Heart left ventricle (tissue), 16 donors: ENCODE measurements at regions not wholly inside any gene's neighbourhood (a gene's known extent, or its start where the extent isn't known, plus 50 kb on each side); places are given as distances from the start of the nearest gene placed in this dataset.

ENCODE experiments used
- ATAC-seq, 4 donors: fragments of 200-7000 bp; cut with Tn5 transposase; one replicate each; pipeline ENCODE4 v1.9.1; 2020 to 2022; ENCODE audit warnings: moderate library complexity in 4 of 4, mild to moderate bottlenecking in 3 of 4, moderate number of reproducible peaks in 1 of 4
- DNase-seq, 5 donors: peaks; one replicate each; pipeline ENCODE4 v3.0.0-alpha.2; 2020
- H3K27ac ChIP-seq, 12 donors: fragments of 200-600 bp; sonication (generic) in 4 of 12; one replicate each; pipeline versions ENCODE4 v1.5.0 to v1.8.0; 2016 to 2022; ENCODE audit warnings: mild to moderate bottlenecking in 2 of 12
- H3K27me3 ChIP-seq, 9 donors: fragments of 200-600 bp; sonication (generic) in 2 of 9; one replicate each; pipeline versions ENCODE4 v1.5.1 to v1.8.0; 2016 to 2022; ENCODE audit warnings: mild to moderate bottlenecking in 3 of 9
- H3K36me3 ChIP-seq, 9 donors: fragments of 200-600 bp; sonication (generic) in 2 of 9; one replicate each; pipeline versions ENCODE4 v1.5.0 to v1.8.0; 2018 to 2022; ENCODE audit warnings: mild to moderate bottlenecking in 2 of 9
- H3K4me1 ChIP-seq, 12 donors: fragments of 200-600 bp; sonication (generic) in 4 of 12; one replicate each; pipeline versions ENCODE4 v1.5.0 to v1.8.0; 2016 to 2022; ENCODE audit warnings: mild to moderate bottlenecking in 3 of 12
- H3K4me3 ChIP-seq, 12 donors: fragments of 200-600 bp; sonication (generic) in 4 of 12; one replicate each; pipeline versions ENCODE4 v1.5.0 to v1.8.0; 2017 to 2022; ENCODE audit warnings: mild to moderate bottlenecking in 9 of 12, moderate library complexity in 4 of 12
- H3K9me3 ChIP-seq, 12 donors: fragments of 200-600 bp; sonication (generic) in 4 of 12; one replicate each; pipeline versions ENCODE4 v1.5.0 to v1.8.0; 2016 to 2022; ENCODE audit warnings: mild to moderate bottlenecking in 1 of 12
- CTCF ChIP-seq, 12 donors: fragments of 200-600 bp; sonication (generic) in 4 of 12; IDR thresholded peaks; one replicate each; pipeline versions ENCODE4 v1.5.0 to v1.8.0; 2018 to 2022; ENCODE audit warnings: antibody characterized with exemption in 12 of 12, mild to moderate bottlenecking in 5 of 12
- POLR2A ChIP-seq, 2 donors: fragments of 450-650 bp; IDR thresholded peaks; one replicate each; pipeline ENCODE4 v1.6.1; 2017; ENCODE audit warnings: antibody characterized with exemption in 2 of 2, mild to moderate bottlenecking in 2 of 2, moderate library complexity in 2 of 2
- WGBS, 4 donors: extraction: QIAGEN DNeasy Blood & Tissue Kit in 2 of 4; methylation state at CpG; one replicate each; pipeline versions ENCODE4 v1.1.5 to v1.1.7; 2013 to 2018; 5-methylcytosine and 5-hydroxymethylcytosine counted together
- intact Hi-C, 10 donors: fragments of 100-400 bp; cut with DNase I; formaldehyde crosslinking; loops; one replicate each; pipeline versions ENCODE4 v1.11.1 to v1.14.2; 2022
- donor health status: ischemic (EF 13 %, LVEDD 7.1; RV severe dilation, severe dysfunction).
- donor health status: healthy with polysubstance abuse.
- donor health status: DM: no; HTN: yes; CAD: no.
- donor health status: DM: no; HTN: no; CAD: no.
- donor health status: ischemic (EF 25% LVEDD 6.9; RV normal size, moderate dysfunction).
- donor health status: ischemic (EF 25% LVEDD 5.7; RV mildly dilated, moderate dysfunction).
- donor health status: healthy.
- donor health status: DM: yes; HTN: yes; CAD: no.
- donor health status: ischemic (EF 35%, LVEDD 5.7; RV mildly dilated, moderate dysfunction).
- donor health status: nonischemic (EF 11% LVEDD 7.7; RV severe dilation, severe dysfunction).
- donor health status: DM: yes; HTN: yes; CAD: no.
- donor health status: PGD.
- donor health status: ischemic (EF 29% LVEDD 5.4; RV normal size, mild dysfunction).
- donor health status: nonischemic (EF 23%, LVEDD 6.1; RV moderate dilation, normal function).

- Histone ChIP-seq H3K27ac (no peak overlapping the region), H3K36me3 (no peaks in the 10 kb centered on the region), H3K4me3 (no peak overlapping the region), H3K9me3 (peaks cover 0 to 5% (median 0%) of the 10 kb centered on the region in 12 donors), H3K27me3 (no peaks in the 10 kb centered on the region), H3K4me1 (no peaks in the 10 kb centered on the region)
- TF ChIP-seq POLR2A (IDR thresholded peaks at IDR 0.05), result no peak
- TF ChIP-seq CTCF (IDR thresholded peaks at IDR 0.05), result no peak
- intact Hi-C loops, result no loop called here
- no peak for ATAC-seq
- DNase-seq, result no peak
- 91 to 98% (median 93%) methylated on average over 3 of the region's 3 CpGs for WGBS, 4 donors
These were observed 88.2 kb upstream of the PALMD start for GRCh38 chr1:99557546-99558202.

- WGBS, 4 donors, result 83 to 91% (median 88%) methylated on average over 2 of the region's 2 CpGs
- no peak for TF ChIP-seq CTCF (IDR thresholded peaks at IDR 0.05)
- TF ChIP-seq POLR2A (IDR thresholded peaks at IDR 0.05), result no peak
- Histone ChIP-seq H3K36me3 (no peaks in the 10 kb centered on the region), H3K9me3 (peaks cover 0 to 5% (median 0%) of the 10 kb centered on the region in 12 donors), H3K4me1 (no peaks in the 10 kb centered on the region), H3K27me3 (no peaks in the 10 kb centered on the region), H3K27ac (no peak overlapping the region), H3K4me3 (no peak overlapping the region)
- ATAC-seq (no peak), DNase-seq (no peak)
- intact Hi-C loops, result no loop called here
These were observed 86.7 kb upstream of the PALMD start for GRCh38 chr1:99559166-99559565.

GRCh38 chr1:99560207-99561040, 85.5 kb upstream of the PALMD start:
- Histone ChIP-seq H3K27me3 (no peaks in the 10 kb centered on the region), H3K4me3 (no peak overlapping the region), H3K9me3 (peaks cover 0 to 11% (median 0%) of the 10 kb centered on the region in 12 donors), H3K4me1 (no peaks in the 10 kb centered on the region), H3K36me3 (no peaks in the 10 kb centered on the region), H3K27ac (no peak overlapping the region)
- intact Hi-C loops, result no loop called here
- TF ChIP-seq POLR2A (IDR thresholded peaks at IDR 0.05) (no peak), CTCF (IDR thresholded peaks at IDR 0.05) (no peak)
- no peak for DNase-seq
- no peak for ATAC-seq
- WGBS, 4 donors, result 71 to 86% (median 80%) methylated on average over 3 of the region's 3 CpGs

GRCh38 chr1:99561952-99562351, 84.0 kb upstream of the PALMD start:
- DNase-seq (no peak), ATAC-seq (no peak)
- Histone ChIP-seq H3K4me3 (no peak overlapping the region), H3K27ac (no peak overlapping the region), H3K4me1 (no peaks in the 10 kb centered on the region), H3K9me3 (peaks cover 0 to 11% (median 0%) of the 10 kb centered on the region in 12 donors), H3K27me3 (no peaks in the 10 kb centered on the region), H3K36me3 (no peaks in the 10 kb centered on the region)
- WGBS, 4 donors, result 94 to 98% (median 96%) methylated on average over 6 of the region's 6 CpGs
- intact Hi-C loops, result no loop called here
- no peak for TF ChIP-seq POLR2A (IDR thresholded peaks at IDR 0.05)
- TF ChIP-seq CTCF (IDR thresholded peaks at IDR 0.05), result no peak
